Heart left ventricle (tissue), 13 donors: ENCODE measurements at regions not wholly inside any gene's neighbourhood (a gene's known extent, or its start where the extent isn't known, plus 50 kb on each side); places are given as distances from the start of the nearest gene placed in this dataset.

Experiments used
- CTCF ChIP-seq, 12 donors: fragments of 200-600 bp; sonication (generic) in 4 of 12; IDR thresholded peaks; one replicate each; pipeline versions ENCODE4 v1.5.0 to v1.8.0; 2018 to 2022; ENCODE audit warnings: antibody characterized with exemption in 12 of 12, mild to moderate bottlenecking in 5 of 12
- POLR2A ChIP-seq, 2 donors: fragments of 450-650 bp; IDR thresholded peaks; one replicate each; pipeline ENCODE4 v1.6.1; 2017; ENCODE audit warnings: antibody characterized with exemption in 2 of 2, mild to moderate bottlenecking in 2 of 2, moderate library complexity in 2 of 2
- donor health status: ischemic (EF 13 %, LVEDD 7.1; RV severe dilation, severe dysfunction).
- donor health status: DM: no; HTN: yes; CAD: no.
- donor health status: DM: no; HTN: no; CAD: no.
- donor health status: ischemic (EF 25% LVEDD 6.9; RV normal size, moderate dysfunction).
- donor health status: ischemic (EF 25% LVEDD 5.7; RV mildly dilated, moderate dysfunction).
- donor health status: ischemic (EF 35%, LVEDD 5.7; RV mildly dilated, moderate dysfunction).
- donor health status: nonischemic (EF 11% LVEDD 7.7; RV severe dilation, severe dysfunction).
- donor health status: DM: yes; HTN: yes; CAD: no.
- donor health status: PGD.
- donor health status: ischemic (EF 29% LVEDD 5.4; RV normal size, mild dysfunction).
- donor health status: nonischemic (EF 23%, LVEDD 6.1; RV moderate dilation, normal function).

- TF ChIP-seq POLR2A (IDR thresholded peaks at IDR 0.05) (no peak), CTCF (IDR thresholded peaks at IDR 0.05) (no peak)
These were observed 139.3 kb downstream of the UNC5CL start for GRCh38 chr6:40899684-40900155.
